ENCODE measurements at regions not wholly inside any gene's neighbourhood (a gene's known extent, or its start where the extent isn't known, plus 50 kb on each side); places are given as distances from the start of the nearest gene placed in this dataset.

- Histone ChIP-seq H3K27me3 (no peaks in the 10 kb centered on the region), H3K9me3 (no peaks in the 10 kb centered on the region), H3K27ac (no peak overlapping the region), H3K36me3 (no peaks in the 10 kb centered on the region), H3K4me3 (no peak overlapping the region), H3K4me1 (no peaks in the 10 kb centered on the region)
- WGBS, 2 donors (ENCODE audit: low coverage in 1 of 2): 53 to 87% methylated on average over 3 of the region's 3 CpGs
- no peak for ATAC-seq
- TF ChIP-seq EP300 (IDR thresholded peaks at IDR 0.05) (no peak), CTCF (IDR thresholded peaks at IDR 0.05) (no peak), POLR2AphosphoS5 (IDR thresholded peaks at IDR 0.05) (no peak), POLR2A (IDR thresholded peaks at IDR 0.05) (no peak)
Observed at GRCh38 chr7:50146692-50147091, 53.6 kb upstream of the ZPBP start.

GRCh38 chr7:50145801-50146338 is 52.8 kb upstream of the ZPBP start:
- H3K36me3 ChIP-seq: no peaks in the 10 kb centered on the region
- H3K4me1 ChIP-seq: no peaks in the 10 kb centered on the region
- WGBS, 2 donors (ENCODE audit: low coverage in 1 of 2): 31 to 69% methylated on average over 2 of the region's 2 CpGs
- ATAC-seq: no peak
- TF ChIP-seq POLR2A (IDR thresholded peaks at IDR 0.05) (no peak), POLR2AphosphoS5 (IDR thresholded peaks at IDR 0.05) (no peak), CTCF (IDR thresholded peaks at IDR 0.05) (no peak), EP300 (IDR thresholded peaks at IDR 0.05) (no peak)
- H3K9me3 ChIP-seq: no peaks in the 10 kb centered on the region
- no peak overlapping the region for H3K4me3 ChIP-seq
- H3K27me3 ChIP-seq: no peaks in the 10 kb centered on the region
- H3K27ac ChIP-seq: no peak overlapping the region

- TF ChIP-seq CTCF (IDR thresholded peaks at IDR 0.05): no peak
- TF ChIP-seq POLR2A (IDR thresholded peaks at IDR 0.05): no peak
- no peak for TF ChIP-seq EP300 (IDR thresholded peaks at IDR 0.05)
- TF ChIP-seq POLR2AphosphoS5 (IDR thresholded peaks at IDR 0.05): no peak
- Histone ChIP-seq H3K27me3 (no peaks in the 10 kb centered on the region), H3K4me3 (no peak overlapping the region), H3K27ac (no peak overlapping the region), H3K4me1 (no peaks in the 10 kb centered on the region), H3K9me3 (no peaks in the 10 kb centered on the region), H3K36me3 (no peaks in the 10 kb centered on the region)
- WGBS, 2 donors (ENCODE audit: low coverage in 1 of 2): 58 to 84% methylated on average over 2 of the region's 2 CpGs
- no peak for ATAC-seq
Observed at GRCh38 chr7:50145226-50145625, 52.2 kb upstream of the ZPBP start.
